HCT116 (cell line): ENCODE measurements at regions not wholly inside any gene's neighbourhood (a gene's known extent, or its start where the extent isn't known, plus 50 kb on each side); places are given as distances from the start of the nearest gene placed in this dataset.

ENCODE experiments used
- ATAC-seq: fragments of 200-7000 bp; cut with Tn5 transposase; 2 replicates; pipeline ENCODE4 v1.9.1; 2020; ENCODE audit warnings: mild to moderate bottlenecking, moderate library complexity
- BruUV-seq: library from RNA; stranded (reverse); fragments of 400-500 nt; replicated peaks from 2 replicates; lab custom pipeline; 2021; lab: Mats Ljungman, UMichigan
- CTCF ChIA-PET: fragments of 300-600 bp; sonication (Branson Sonifier 250); formaldehyde crosslinking; loops from one replicate; lab custom pipeline; 2021; ENCODE audit warnings: antibody characterized with exemption; lab: Charles Lee
- POLR2A ChIA-PET: fragments of 300-600, 350-600 bp; sonication (Branson Sonifier 250); formaldehyde crosslinking; loops from one replicate; lab custom pipeline; 2021; ENCODE audit warnings: antibody characterized with exemption; lab: Charles Lee
- RAD21 ChIA-PET, 2 experiments: fragments of 300-600 bp; sonication (Branson Sonifier 250); formaldehyde crosslinking; loops; one replicate each; lab custom pipeline; 2023; ENCODE audit warnings: low total read pairs in 2 of 2; ENCODE audit not compliant: uncharacterized antibody in 2 of 2, unreplicated experiment in 2 of 2, low non-redundant PET in 1 of 2; lab: Charles Lee
- DNase-seq: peaks from one replicate; pipeline ENCODE4 v3.0.0-alpha.2; 2010; ENCODE audit warnings: low read depth, low spot score
- H2AFZ ChIP-seq: fragments of 200-600 bp; shearing (Covaris generic), sonication (generic); 2 replicates; pipeline ENCODE4 v1.6.1; 2017; ENCODE audit warnings: low read depth, mixed run types, mixed read lengths, antibody characterized with exemption, low read length; ENCODE audit not compliant: poor library complexity, severe bottlenecking
- H3K27ac ChIP-seq: 2 replicates; pipeline ENCODE4 v1.5.1; 2012; ENCODE audit warnings: low read depth, low read length
- H3K27me3 ChIP-seq: fragments of 200-600 bp; sonication (generic); 2 replicates; pipeline ENCODE4 v1.6.1; 2016; ENCODE audit warnings: mixed run types, low read length, mixed read lengths; ENCODE audit not compliant: insufficient read depth
- H3K36me3 ChIP-seq, 2 experiments: fragments of 200-500 bp in 1 of 2; fragments of 200-600 bp in 1 of 2; sonication (Bioruptor generic) in 1 of 2; sonication (generic) in 1 of 2; 2 replicates each; pipeline versions ENCODE4 v1.5.1 to v1.6.1; 2014 to 2016; ENCODE audit warnings: low read length in 2 of 2, inconsistent platforms in 1 of 2, mixed read lengths in 1 of 2, mixed run types in 1 of 2; ENCODE audit not compliant: insufficient read depth in 2 of 2, control insufficient read depth in 1 of 2
- H3K4me1 ChIP-seq, 2 experiments: fragments of 200-600 bp in 1 of 2; sonication (generic) in 1 of 2; 2 replicates each; pipeline versions ENCODE4 v1.5.1 to v1.6.1; 2012 to 2017; ENCODE audit warnings: low read length in 2 of 2, inconsistent platforms in 1 of 2, mild to moderate bottlenecking in 1 of 2, mixed read lengths in 1 of 2, mixed run types in 1 of 2, moderate library complexity in 1 of 2; ENCODE audit not compliant: insufficient read depth in 2 of 2, control insufficient read depth in 1 of 2
- H3K4me2 ChIP-seq: fragments of 200-600 bp; sonication (generic); 2 replicates; pipeline ENCODE4 v1.6.1; 2017; ENCODE audit warnings: mixed run types, low read length, mixed read lengths
- H3K4me3 ChIP-seq, 2 experiments: fragments of 200-600 bp in 1 of 2; sonication (generic) in 1 of 2; replicated peaks in 1 of 2; 2 replicates each; pipeline ENCODE4 v1.5.1; 2011 to 2016; ENCODE audit warnings: low read length in 2 of 2, control low read depth in 1 of 2, low read depth in 1 of 2, mild to moderate bottlenecking in 1 of 2, mixed read lengths in 1 of 2, mixed run types in 1 of 2
- H3K79me2 ChIP-seq: fragments of 200-600 bp; sonication (generic); 2 replicates; pipeline ENCODE4 v1.6.1; 2017; ENCODE audit warnings: mild to moderate bottlenecking, mixed run types, low read length, moderate library complexity, mixed read lengths; ENCODE audit not compliant: insufficient read depth
- H3K9ac ChIP-seq: fragments of 200-600 bp; sonication (generic); 2 replicates; pipeline ENCODE4 v1.6.1; 2016; ENCODE audit warnings: low read length, mixed read lengths
- H3K9me2 ChIP-seq: fragments of 200-600 bp; sonication (generic), shearing (Covaris generic); 2 replicates; pipeline ENCODE4 v1.6.1; 2017; ENCODE audit warnings: mixed run types, mild to moderate bottlenecking, moderate library complexity; ENCODE audit not compliant: insufficient read depth
- H3K9me3 ChIP-seq, 2 experiments: fragments of 200-500 bp in 1 of 2; fragments of 200-600 bp in 1 of 2; sonication (Bioruptor generic) in 1 of 2; sonication (generic) in 1 of 2; 2 replicates each; pipeline ENCODE4 v1.6.1; 2014 to 2017; ENCODE audit warnings: low read length in 2 of 2, mixed read lengths in 2 of 2, inconsistent platforms in 1 of 2, low read depth in 1 of 2, mild to moderate bottlenecking in 1 of 2, mixed run types in 1 of 2, moderate library complexity in 1 of 2; ENCODE audit not compliant: control insufficient read depth in 1 of 2, insufficient read depth in 1 of 2
- H4K20me1 ChIP-seq: fragments of 200-600 bp; sonication (generic), shearing (Covaris generic); 2 replicates; pipeline ENCODE4 v1.6.1; 2017; ENCODE audit warnings: mixed run types, mild to moderate bottlenecking, moderate library complexity; ENCODE audit not compliant: insufficient read depth
- CEBPB ChIP-seq: IDR thresholded peaks from 2 replicates; pipeline ENCODE4 v1.6.1; 2012; ENCODE audit warnings: low read depth
- CTCF ChIP-seq, 3 experiments: fragments of 200-600 bp in 1 of 3; sonication (generic) in 1 of 3; IDR thresholded peaks in 2 of 3; conservative IDR thresholded peaks in 1 of 3; 2 replicates each; pipeline ENCODE4 v1.5.1; 2012 to 2017; ENCODE audit warnings: low read depth in 2 of 3, low read length in 2 of 3, antibody characterized with exemption in 1 of 3, borderline replicate concordance in 1 of 3, control low read depth in 1 of 3, mild to moderate bottlenecking in 1 of 3, mixed read lengths in 1 of 3, mixed run types in 1 of 3, moderate library complexity in 1 of 3; ENCODE audit not compliant: insufficient read depth in 1 of 3
- EGR1 ChIP-seq: IDR thresholded peaks from 2 replicates; pipeline ENCODE4 v1.6.1; 2012; ENCODE audit warnings: low read depth
- REST ChIP-seq: IDR thresholded peaks from 2 replicates; pipeline ENCODE4 v1.6.1; 2012; ENCODE audit warnings: low read depth
- SIN3A ChIP-seq: IDR thresholded peaks from 2 replicates; pipeline ENCODE4 v1.6.1; 2012; ENCODE audit warnings: low read depth
- intact Hi-C: fragments of 100-400 bp; cut with micrococcal nuclease; formaldehyde crosslinking; loops from 2 replicates; pipeline ENCODE4 v1.10.0; 2022
- TF ChIP-seq, protein P1 (sequence below): IDR thresholded peaks from 2 replicates; pipeline ENCODE4 v1.6.1; 2012
- TF ChIP-seq, protein P2 (sequence below): IDR thresholded peaks from 2 replicates; pipeline ENCODE4 v1.6.1; 2012

DNA sequence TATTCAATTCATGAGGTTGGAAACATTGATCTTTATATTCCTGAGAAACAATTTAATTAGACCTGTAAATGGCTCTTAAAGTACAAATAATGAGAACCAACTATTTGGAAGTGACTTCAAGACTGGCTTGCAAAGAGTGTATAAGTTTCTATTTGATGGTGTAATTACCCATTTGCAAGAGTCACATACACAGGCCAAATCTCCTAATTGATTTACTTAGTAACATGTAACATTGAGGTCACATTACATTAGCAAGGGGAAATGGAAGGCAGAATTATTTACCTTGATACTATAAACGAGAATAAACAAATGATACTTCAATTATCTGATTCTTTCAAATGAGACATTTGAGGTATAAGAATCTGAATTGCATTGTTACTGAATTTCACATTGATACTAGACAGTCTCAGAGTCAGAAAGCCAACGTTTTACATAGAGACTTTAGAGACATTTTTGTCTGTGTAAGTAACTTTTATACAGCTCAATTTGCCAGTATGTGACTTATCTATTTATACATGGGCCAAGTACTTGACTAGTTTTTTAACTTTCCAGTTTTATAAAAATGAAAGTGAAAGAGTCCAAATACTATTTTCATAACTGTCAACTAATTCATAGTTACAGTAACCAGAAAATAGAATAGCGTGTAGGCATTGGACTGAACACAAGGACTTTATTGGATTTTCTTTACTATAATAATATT lies 95.6 kb upstream of the RFC3 start:
- H3K4me1 ChIP-seq = no peaks in the 10 kb centered on the region; a peak in 1 of 4 replicates
- H3K79me2 ChIP-seq = no peaks in the 10 kb centered on the region
- H3K4me2 ChIP-seq = no peak overlapping the region
- no peaks in the 10 kb centered on the region; the same call in 1 of the 2 replicates for H3K9me2 ChIP-seq
- H3K27ac ChIP-seq = no peak overlapping the region
- no peaks in the 10 kb centered on the region for H3K36me3 ChIP-seq
- no peak for DNase-seq
- H3K4me3 ChIP-seq = no peak overlapping the region
- H3K9me3 ChIP-seq = no peaks in the 10 kb centered on the region
- ChIA-PET CTCF (interaction anchor here (0.7 kb wide), 1 partner anchor 179 kb away, joined by 3 read pairs; no protein-coding TSS in a partner anchor), RAD21 (no interaction called here), POLR2A (no interaction called here)
- no peaks in the 10 kb centered on the region for H4K20me1 ChIP-seq
- intact Hi-C loops = loop anchor here (2.0 to 5.0 kb wide), 2 partner anchors 180 to 1135 kb away; partner anchors contain the start of gene PDS5B
- H3K9ac ChIP-seq = no peak overlapping the region
- no peak overlapping the region for H2AFZ ChIP-seq
- H3K27me3 ChIP-seq = no peaks in the 10 kb centered on the region
- BruUV-seq = no TSS peak
- TF ChIP-seq EGR1 = no peak
- TF ChIP-seq, protein P1, sequence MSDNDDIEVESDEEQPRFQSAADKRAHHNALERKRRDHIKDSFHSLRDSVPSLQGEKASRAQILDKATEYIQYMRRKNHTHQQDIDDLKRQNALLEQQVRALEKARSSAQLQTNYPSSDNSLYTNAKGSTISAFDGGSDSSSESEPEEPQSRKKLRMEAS = no peak
- no peak for TF ChIP-seq CEBPB
- no peak for TF ChIP-seq REST
- TF ChIP-seq CTCF (IDR thresholded peaks at IDR 0.05 in 2 of 3, conservative IDR thresholded peaks at IDR 0.05 in 1 of 3; ENCODE audit: borderline replicate concordance in 1 of 3, insufficient read depth in 1 of 3, low read depth in 2 of 3, low read length in 2 of 3) = no peak
- TF ChIP-seq SIN3A = no peak
- TF ChIP-seq, protein P2, sequence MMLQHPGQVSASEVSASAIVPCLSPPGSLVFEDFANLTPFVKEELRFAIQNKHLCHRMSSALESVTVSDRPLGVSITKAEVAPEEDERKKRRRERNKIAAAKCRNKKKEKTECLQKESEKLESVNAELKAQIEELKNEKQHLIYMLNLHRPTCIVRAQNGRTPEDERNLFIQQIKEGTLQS = no peak
- ATAC-seq = no peak
